HCT116 (cell line): ENCODE measurements at regions not wholly inside any gene's neighbourhood (a gene's known extent, or its start where the extent isn't known, plus 50 kb on each side); places are given as distances from the start of the nearest gene placed in this dataset.

ENCODE experiments used
- ATF3 ChIP-seq: IDR thresholded peaks from 2 replicates; pipeline ENCODE4 v1.6.1; 2012
- CBX3 ChIP-seq: IDR thresholded peaks from 2 replicates; pipeline ENCODE4 v1.6.1; 2012; ENCODE audit warnings: low read depth
- CTCF ChIP-seq, 3 experiments: fragments of 200-600 bp in 1 of 3; sonication (generic) in 1 of 3; IDR thresholded peaks in 2 of 3; conservative IDR thresholded peaks in 1 of 3; 2 replicates each; pipeline ENCODE4 v1.5.1; 2012 to 2017; ENCODE audit warnings: low read depth in 2 of 3, low read length in 2 of 3, antibody characterized with exemption in 1 of 3, borderline replicate concordance in 1 of 3, control low read depth in 1 of 3, mild to moderate bottlenecking in 1 of 3, mixed read lengths in 1 of 3, mixed run types in 1 of 3, moderate library complexity in 1 of 3; ENCODE audit not compliant: insufficient read depth in 1 of 3
- EGR1 ChIP-seq: IDR thresholded peaks from 2 replicates; pipeline ENCODE4 v1.6.1; 2012; ENCODE audit warnings: low read depth
- POLR2A ChIP-seq: IDR thresholded peaks from 2 replicates; pipeline ENCODE4 v1.7.0; 2011; ENCODE audit warnings: borderline replicate concordance; ENCODE audit not compliant: insufficient read depth, insufficient read length; ENCODE audit errors: extremely low read depth
- POLR2AphosphoS5 ChIP-seq: IDR thresholded peaks from 2 replicates; pipeline ENCODE4 v1.6.1; 2011; ENCODE audit warnings: mild to moderate bottlenecking, low read depth, low read length, moderate library complexity
- RAD21 ChIP-seq: IDR thresholded peaks from 2 replicates; pipeline ENCODE4 v1.6.1; 2012; ENCODE audit warnings: low read depth, mild to moderate bottlenecking
- TCF7L2 ChIP-seq: IDR thresholded peaks from 2 replicates; pipeline ENCODE4 v1.7.0; 2011; ENCODE audit warnings: borderline replicate concordance, inconsistent platforms; ENCODE audit not compliant: insufficient read depth, insufficient read length; ENCODE audit errors: extremely low read depth
- YY1 ChIP-seq: IDR thresholded peaks from 2 replicates; pipeline ENCODE4 v1.6.1; 2011; ENCODE audit warnings: low read length, low read depth, moderate library complexity, mild to moderate bottlenecking; ENCODE audit not compliant: insufficient replicate concordance; ENCODE audit errors: extremely low read depth
- ZNF274 ChIP-seq: fragments of 200-500 bp; sonication (Bioruptor generic); IDR thresholded peaks from 2 replicates; pipeline ENCODE4 v1.6.1; 2014; ENCODE audit warnings: mild to moderate bottlenecking, low read depth, low read length, inconsistent platforms

- no peak for TF ChIP-seq CTCF (IDR thresholded peaks at IDR 0.05 in 2 of 3, conservative IDR thresholded peaks at IDR 0.05 in 1 of 3; ENCODE audit: borderline replicate concordance in 1 of 3, insufficient read depth in 1 of 3, low read depth in 2 of 3, low read length in 2 of 3)
- no peak for TF ChIP-seq RAD21
- no peak for TF ChIP-seq TCF7L2
- no peak for TF ChIP-seq POLR2AphosphoS5
- no peak for TF ChIP-seq CBX3
- no peak for TF ChIP-seq YY1
- TF ChIP-seq ZNF274, result no peak
- TF ChIP-seq ATF3, result no peak
- TF ChIP-seq EGR1, result no peak
- TF ChIP-seq POLR2A, result no peak
These were observed 283.6 kb upstream of the TPM1 start for GRCh38 chr15:62758952-62759349.
